SIG-M5 treated with dmso at 0.1 percent for 504 hours (cell line): ENCODE measurements at regions not wholly inside any gene's neighbourhood (a gene's known extent, or its start where the extent isn't known, plus 50 kb on each side); places are given as distances from the start of the nearest gene placed in this dataset.
A peak's percentile ranks its signal among the peaks of the same experiment; 100 is the strongest.
"Not testable (repeated sequence)": the region's sequence is repeated elsewhere in the genome, so short reads cannot be mapped to it uniquely, and the experiment has no call there.

ENCODE experiments used
- DNase-seq: peaks from one replicate; lab custom pipeline; 2025; ENCODE audit not compliant: unreplicated experiment; lab: John Stamatoyannopoulos, UW

DNA sequence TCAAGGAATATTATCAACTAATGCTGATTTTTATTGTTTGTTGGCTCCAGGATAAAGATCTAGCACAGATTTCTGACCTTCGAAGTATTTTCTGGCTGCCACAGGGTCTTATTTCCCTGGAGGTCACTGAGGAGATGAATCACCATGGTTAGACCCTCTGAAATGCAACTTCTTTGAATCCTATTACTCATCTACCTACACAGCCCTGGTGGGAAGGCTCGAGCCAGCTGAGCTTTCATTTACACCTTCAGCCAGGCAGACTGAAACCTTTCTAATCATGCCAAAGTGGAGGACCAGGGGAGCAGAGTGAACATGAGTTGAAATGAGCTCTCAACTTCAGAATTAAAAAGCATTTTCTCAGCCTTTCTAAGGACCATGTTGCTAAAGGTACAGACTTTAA, 130.5 kb downstream of the SMIM20 start:
- no peak for DNase-seq

DNA sequence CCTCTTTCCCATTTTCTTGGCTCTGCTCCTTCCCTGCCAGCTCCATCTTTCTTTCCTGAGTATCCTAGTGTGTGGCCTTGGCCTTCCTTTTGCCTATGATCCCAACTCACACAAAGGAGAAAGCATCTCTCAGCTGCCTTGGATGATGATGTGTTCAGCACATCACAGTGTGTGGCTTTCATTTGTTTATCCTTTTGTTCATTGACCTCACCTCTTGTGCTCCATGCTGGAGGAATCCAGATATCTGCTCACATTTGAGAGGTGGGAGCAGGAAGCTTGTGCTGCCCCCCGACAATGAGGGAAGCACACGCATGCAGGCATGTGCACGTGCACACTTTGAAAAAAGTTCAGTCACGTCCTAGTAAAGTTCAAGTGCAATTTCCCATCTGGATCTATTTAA, 131.0 kb downstream of the SMIM20 start:
- no peak for DNase-seq

DNA sequence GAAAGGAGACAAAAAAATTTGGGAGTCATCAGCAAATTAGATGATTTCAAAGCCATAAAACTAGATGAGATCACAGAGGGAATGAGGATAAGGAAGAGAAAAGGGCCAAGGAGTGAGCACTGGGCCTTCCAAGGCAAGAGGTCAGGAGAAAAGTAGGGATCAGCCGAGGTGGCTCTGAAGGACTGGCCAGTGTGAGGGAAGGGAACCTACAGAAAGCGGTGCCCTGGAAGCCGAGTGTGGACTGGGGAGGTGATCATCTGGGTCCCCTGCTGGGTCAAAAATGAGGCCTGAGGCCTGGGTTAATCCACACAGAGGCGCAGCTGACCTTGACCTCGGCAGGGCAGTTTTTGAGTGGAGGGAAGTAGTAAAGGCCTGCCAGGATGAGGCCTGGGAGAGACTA, 133.8 kb downstream of the SMIM20 start:
- DNase-seq = no peak

DNA sequence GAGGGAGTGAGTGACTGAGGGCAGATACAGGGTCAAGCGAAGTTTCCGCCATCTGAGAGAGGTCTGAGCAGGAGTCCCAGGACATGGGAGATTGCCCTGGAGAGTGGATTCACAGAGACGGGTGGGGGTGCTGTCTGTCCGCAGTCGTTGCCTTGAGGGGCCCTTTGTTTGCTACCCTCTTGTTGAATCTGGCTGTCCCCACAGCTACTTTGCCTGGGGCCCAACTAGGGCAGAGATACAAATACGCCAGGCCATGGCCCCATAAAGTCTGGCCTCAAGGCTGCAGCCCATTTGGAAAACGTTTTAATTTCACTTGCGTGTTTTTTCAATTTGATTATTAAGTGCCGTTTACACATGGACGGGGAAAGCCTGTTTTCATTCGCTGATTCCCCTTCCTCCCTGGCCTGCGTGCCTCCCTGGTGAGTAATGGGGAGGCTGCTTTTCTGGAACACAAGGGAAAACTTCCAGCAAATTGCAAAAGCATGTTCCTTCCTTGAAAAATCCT, 134.4 kb downstream of the SMIM20 start:
- DNase-seq = no peak

DNA sequence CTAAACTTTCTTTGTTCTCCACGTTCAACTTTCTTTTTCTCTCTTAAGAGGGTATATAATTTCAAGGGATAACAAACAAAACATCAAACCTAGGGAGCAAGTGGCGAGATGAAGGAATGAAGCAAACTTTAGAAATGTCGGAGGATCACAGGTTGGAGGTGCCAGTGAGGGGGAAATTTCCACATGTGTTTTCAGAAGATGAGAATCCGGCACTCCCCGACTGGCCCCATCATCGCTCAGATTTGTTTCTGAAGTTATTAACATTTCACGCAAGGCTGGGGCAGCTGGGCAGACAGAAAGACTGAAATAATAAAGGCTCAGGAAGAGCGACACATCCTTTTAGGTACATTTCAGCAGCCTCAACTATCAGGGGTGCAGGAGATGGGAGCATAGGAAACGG, 134.9 kb downstream of the SMIM20 start:
- DNase-seq = no peak

DNA sequence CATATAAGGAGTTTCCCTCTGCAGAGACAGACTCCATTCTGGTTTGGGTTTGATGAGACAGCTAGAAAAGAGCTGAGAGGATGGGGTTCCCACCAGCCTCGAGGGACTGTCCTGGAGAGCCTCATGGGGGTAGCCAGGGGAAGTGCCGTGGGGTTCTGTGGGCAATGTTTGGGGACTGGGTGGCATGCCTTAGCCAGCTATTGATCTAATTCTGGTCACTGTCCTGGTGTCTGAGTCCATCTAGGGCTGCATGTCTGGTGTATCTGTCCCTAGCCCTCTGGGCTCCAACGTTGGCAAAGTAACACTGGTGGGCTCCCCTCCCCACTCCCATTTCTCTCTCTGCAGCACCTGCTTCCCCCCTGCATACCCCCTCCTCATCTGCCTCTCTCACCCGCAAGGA, 135.4 kb downstream of the SMIM20 start:
- no peak for DNase-seq

DNA sequence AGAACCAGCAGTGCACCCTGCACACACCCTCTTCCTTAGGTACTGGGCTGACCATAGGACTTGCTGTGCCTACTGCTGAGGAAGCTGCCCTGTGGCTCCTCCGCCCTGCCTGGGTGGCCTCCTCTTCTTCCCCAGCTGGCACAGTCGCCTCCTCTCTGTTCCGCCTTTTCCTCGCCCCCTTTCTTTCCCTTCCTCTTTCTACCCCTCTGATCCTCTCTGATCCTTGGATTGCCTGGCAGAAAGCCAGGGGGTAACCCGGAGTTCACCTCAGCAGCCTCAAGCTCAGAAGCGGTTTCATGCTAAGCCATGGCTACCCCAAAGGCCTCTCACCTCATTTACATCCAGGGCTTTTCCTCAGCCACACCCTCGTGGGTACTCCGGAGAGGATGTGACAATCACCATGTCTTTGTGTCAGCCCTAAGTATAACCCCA, 136.2 kb downstream of the SMIM20 start:
- DNase-seq = peak; percentile 33

DNA sequence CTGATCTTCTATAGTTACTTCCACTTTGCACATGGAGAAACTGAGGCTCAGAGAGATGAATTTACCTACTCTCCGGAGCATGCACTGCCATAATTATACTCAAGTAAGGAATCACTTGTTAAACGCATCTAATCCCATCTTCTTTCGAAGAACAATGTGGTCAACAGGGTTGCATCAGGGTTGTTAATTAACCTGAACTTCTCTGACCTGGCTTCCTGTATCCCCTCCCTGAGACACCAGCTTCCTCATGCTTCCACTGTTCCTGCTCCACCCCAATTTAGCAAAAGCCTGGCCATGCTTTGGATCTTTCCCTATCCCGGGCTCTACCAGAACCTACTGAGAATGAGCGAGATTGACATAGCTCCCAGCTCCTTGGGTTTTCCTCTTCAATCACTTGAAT, 136.7 kb downstream of the SMIM20 start:
- DNase-seq = no peak

DNA sequence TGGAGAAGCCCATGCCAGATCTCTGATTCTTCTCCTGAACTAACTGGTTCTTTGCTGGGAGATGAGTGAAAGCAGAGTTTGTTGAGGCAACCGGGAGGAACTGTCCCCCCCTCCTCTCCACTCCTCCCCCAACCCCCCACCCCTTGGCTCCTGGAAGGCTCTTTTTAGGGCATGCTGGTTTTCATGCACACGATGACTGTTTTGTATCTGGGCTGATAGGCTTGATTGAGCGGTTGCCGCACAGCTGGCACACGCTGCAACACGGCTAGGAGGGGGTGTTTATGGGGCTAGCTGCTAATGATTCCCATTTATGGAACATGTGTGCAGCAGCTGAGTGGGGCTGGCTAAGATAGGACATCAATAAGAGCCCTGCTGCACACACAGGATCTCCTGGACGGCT, 137.2 kb downstream of the SMIM20 start:
- no peak for DNase-seq

DNA sequence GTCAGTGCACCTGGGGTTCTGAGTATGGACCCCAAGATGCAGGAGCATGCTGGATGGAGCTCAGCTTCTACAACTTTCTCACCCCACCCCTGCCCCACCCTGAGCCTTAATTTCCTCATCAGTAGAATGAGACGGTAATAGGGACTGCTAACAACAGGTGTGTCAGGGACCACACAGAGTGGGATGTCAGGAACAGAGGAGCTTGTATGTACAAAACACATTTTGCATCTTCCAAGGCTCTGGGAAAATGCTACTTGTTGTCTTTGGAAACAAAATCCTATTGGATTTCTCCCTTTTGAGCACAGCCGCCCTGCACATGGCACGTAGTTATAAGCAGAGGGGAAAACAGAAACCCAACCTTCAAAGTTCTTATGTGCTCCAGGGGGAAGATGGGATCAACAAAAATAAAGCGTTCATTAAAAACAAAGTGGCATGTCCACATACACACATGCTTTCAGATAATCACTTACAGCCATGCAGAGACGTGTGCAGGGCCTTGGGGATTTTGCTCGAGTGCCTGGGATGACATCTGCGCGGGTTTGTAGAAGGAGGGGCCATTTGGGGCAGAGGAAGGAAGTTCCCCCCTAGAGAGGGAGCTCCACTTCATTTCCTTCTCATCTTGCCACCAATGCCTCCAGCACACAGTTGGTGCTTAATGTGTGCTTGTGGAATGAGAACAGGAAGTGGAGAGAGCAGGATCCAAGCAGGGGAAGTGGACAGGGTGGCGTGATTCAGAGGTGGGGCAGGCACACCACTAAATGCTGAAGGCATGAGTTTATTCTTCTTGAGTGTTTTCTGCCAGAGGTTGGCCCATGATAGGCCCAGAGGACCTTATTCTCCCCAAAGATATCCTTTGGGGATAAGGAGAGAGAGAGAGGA, 138.9 kb downstream of the SMIM20 start:
- DNase-seq = no peak

DNA sequence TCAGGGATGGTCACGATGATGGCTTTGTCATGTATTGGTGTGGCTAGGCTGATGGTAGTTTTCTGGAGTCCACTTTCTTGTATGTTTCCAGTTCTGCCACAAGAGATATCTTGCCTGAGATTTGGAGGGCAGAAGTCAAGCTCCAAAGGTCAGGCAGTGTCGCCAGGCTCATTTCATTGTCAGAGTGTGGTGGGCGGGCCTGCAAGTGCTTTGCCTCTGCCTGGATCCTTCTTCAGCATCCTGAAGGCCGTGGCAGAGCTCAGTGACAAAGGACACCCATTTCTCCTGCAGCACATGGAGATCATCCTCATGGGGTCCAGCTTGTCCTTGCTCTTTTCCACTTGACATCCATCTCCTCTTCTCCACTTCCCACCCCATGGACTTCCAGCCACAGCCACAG, 139.7 kb downstream of the SMIM20 start:
- DNase-seq = no peak

DNA sequence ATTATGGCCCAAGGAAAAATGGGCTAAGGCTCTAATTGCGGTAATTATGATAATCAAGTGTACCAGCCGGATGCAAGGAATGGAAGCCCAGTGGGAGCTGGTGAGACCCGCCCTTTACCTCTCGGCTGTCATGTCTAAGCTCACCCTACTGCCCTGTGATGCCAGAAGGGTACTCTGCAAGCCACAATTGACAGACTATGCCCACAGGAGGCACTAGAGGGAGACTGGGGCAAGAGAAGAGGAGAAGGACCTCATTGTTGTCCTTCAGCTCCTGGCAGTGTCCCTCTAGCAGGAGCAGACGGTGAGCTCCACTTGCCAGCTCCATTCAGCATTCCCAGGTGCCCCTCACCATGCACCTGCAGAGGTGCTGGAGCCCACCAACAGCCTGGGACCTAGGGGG, 141.8 kb downstream of the SMIM20 start:
- no peak for DNase-seq

DNA sequence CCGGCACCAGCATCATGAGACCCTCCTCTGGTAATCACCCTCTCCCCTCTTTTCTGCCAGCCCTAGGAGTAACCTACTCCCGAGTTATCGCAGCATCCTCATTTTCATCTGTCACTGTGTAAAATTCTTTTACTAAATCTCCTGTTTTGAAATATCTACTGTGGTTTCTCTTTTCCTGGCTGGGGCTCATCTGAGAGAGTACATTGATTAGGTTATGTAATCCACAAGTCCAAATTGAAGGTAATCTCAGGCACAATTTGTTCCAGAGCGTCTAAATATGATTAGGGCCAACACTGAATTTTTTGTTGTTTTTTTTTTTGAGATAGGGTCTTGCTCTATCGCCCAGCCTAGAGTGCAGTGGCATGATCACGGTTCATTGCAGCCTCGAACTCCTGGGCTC, 142.4 kb downstream of the SMIM20 start:
- peak; percentile 24 for DNase-seq

DNA sequence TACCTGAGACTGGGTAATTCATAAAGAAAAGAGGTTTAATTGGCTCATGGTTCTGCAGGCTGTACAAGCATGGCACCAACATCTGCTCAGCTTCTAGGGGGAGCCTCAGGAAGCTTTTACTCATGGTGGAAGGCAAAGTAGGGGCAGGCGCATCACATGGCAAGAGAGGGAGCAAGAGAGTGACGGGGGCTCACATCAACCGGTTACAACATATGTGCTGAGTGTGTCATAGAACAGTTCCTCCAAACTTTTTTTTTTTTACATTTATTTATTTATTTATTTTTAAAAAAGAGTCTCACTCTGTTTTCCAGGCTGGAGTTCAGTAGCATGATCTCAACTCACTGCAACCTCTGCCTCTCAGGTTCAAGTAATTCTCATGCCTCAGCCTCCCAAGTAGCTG, 143.8 kb downstream of the SMIM20 start:
- DNase-seq = not testable (repeated sequence)

DNA sequence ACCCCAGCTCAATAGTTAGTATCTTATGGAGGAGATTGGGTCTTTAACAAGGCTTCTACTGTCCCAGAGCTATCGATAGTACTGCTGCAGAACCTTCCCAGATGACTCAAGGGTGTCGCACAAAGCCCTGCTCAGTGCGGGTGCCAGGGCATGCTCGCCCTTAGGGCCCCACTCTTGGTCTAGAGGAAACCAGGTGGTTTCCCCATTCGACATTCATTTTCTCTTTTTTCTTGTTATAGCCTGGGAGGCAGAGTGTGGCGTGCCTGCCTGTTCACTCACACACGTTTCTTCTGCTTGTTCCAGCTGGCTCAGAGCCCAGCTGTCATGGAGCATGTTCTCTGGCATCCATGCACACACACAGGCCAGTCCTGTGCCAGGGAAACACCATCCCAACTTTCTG, 144.5 kb downstream of the SMIM20 start:
- no peak for DNase-seq

DNA sequence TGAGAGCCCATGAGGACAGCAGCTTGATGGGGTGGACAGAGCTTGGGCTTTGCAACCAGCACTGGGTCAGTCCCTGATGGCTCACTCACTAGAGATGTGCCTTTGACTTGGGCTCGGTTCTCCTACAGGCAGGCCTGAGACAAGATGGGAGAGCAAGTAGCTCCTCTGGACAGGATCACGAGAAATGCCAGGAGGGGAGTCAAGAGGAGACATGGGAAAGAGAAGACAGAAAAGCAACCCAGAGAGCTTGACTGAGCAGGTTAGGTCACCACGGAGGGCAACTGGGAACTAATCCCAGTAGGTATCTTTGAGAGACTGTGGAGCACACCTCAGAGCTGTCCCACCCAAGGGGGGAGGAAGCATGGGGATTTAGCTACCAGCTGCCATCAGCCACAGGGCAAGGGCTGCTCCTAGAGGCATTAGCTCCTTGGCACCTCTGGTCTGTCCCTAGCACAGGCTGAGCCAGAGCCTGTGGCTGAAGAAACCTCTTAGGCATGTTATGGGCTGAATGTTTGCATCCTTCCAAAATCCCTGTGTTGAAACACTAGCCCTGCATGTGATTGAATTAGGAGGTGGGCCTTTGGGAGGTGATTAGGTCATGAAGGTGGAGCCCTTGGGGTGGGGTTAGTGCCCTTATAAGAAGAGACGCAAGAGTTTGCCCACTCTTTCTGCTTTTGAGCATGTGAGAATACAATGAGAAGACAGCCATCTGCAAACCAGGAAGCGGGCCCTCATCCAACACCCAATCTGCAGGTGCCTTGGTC, 145.6 kb downstream of the SMIM20 start:
- no peak for DNase-seq

DNA sequence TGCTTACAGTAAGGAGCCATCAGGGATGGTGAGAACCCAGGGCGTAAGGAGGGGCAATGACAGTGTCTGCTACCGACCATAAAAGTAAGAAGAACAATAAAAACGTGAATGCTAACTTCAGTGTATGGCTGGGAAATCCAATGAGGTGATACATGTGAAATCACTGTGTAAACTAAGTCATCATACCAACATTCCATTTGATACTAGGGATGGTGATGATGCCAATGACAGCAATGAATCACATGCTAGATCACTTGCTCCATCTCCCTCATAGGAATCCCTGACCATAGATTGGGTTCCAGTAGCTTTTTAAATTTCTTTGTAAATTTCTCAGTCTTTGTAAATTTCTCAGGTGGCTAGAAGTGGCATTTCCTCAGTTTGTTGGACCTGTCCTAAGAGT, 146.3 kb downstream of the SMIM20 start:
- no peak for DNase-seq

DNA sequence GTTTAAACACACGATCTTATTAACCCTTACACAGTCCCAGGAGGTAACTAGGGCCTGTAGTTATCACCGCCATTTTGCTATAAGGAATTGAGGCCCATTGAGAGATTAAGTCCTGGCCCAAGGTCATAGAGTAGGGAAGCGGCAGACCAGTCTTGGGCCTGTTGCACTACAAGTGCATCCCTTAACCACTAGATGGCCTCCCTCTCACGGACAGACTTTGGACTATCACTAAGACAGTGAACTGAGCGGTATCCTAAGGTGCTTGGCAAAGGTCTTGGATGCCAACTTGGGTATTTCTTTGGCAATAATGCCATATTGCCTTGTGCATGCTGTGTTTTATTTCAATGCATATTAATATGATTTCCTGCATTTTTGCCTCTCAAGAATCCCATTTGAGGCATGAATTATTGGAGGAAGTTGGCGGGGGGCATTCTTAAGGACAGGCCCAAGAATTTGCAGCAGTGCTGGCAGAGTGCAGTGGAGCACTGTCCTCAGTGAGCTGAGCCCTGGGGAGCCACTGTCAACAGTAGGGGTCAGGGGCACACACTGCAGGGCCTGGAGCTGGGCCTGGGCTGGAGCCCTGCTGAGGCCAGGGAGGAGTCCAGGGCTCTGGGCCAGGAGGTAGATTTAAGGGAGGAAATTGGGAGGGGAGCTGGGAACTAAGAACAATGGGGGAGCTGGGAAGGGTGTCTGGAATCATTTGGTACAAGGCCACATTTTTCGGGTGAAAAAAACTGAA, 147.4 kb downstream of the SMIM20 start:
- peak; percentile 70 for DNase-seq

DNA sequence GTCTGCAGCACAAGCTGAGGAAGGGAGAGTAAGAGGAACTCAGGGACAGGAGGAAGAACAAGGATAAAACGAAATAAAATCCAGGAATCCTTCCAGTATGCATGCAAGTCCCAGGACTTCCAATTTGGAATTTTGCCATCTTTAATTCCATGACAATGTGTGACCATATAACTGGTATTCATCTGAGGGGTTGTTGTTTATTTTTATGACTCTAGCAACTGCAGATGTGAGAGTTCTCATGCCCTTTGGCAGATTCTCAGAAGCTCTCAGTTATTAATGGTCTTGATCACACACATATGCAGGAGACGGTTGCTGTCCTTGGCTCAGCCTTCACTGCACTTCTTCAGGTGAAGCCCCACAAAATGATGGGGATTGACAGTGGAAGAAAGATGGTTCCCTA, 148.2 kb downstream of the SMIM20 start:
- DNase-seq = no peak

DNA sequence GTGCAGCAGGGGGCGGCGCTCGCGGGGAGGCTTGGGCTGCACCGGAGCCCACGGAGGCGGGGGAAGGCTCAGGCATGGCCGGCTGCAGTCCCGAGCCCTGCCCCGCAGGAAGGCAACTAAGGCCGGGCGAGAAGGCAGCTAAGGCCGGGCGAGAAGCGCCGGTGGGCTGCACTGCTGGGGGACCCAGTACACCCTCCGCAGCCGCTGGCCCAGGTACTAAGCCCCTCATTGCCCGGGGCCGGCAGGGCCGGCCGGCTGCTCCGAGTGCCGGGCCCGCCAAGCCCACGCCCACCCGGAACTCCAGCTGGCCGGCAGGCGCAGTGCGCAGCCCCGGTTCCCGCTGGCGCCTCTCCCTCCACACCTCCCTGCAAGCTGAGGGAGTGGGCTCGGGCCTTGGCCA, 150.0 kb downstream of the SMIM20 start:
- not testable (repeated sequence) for DNase-seq

DNA sequence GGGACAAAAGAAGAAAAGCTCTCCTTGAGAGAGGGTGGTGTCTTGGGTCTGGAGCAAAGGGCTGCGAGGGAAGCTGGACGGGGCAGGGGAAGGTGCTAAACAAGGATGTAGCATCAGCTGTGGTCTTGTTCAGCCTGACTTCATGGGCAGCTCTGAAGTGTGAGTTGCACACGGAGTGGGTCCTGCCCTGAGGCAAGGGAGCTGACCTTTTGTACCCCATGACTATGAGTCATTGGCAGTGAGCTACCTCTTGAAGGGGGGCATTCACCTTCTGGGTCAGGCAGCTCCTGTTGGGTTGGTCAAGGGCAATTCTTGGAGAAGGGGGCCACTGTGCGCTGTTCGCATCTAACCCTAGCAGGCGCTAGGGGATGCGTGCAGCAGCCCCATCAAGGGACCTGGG, 151.8 kb downstream of the SMIM20 start:
- no peak for DNase-seq
